PFSK-1 (cell line): ENCODE measurements at regions not wholly inside any gene's neighbourhood (a gene's known extent, or its start where the extent isn't known, plus 50 kb on each side); places are given as distances from the start of the nearest gene placed in this dataset.

ENCODE experiments used
- FOXP2 ChIP-seq: optimal IDR thresholded peaks from 2 replicates; pipeline ENCODE3; 2011; ENCODE audit warnings: borderline replicate concordance, control low read depth, inconsistent platforms; ENCODE audit not compliant: insufficient read depth; ENCODE audit errors: extremely low read length, extremely low read depth
- POLR2AphosphoS5 ChIP-seq: IDR thresholded peaks from 2 replicates; pipeline ENCODE4 v1.6.1; 2012; ENCODE audit warnings: low read depth, mild to moderate bottlenecking, control low read depth, low read length, moderate library complexity
- REST ChIP-seq, 2 experiments: IDR thresholded peaks; 2 replicates each; pipeline versions ENCODE4 v1.6.1 to v1.8.0; 2011 to 2012; ENCODE audit warnings: low read depth in 2 of 2, low read length in 2 of 2, control low read depth in 1 of 2, inconsistent platforms in 1 of 2, mild to moderate bottlenecking in 1 of 2, moderate library complexity in 1 of 2; ENCODE audit not compliant: insufficient read depth in 1 of 2
- SIN3A ChIP-seq: IDR thresholded peaks from 2 replicates; pipeline ENCODE4 v1.6.1; 2012; ENCODE audit warnings: mild to moderate bottlenecking, low read length, moderate library complexity, borderline replicate concordance; ENCODE audit not compliant: insufficient read depth
- TAF1 ChIP-seq: IDR thresholded peaks from 2 replicates; pipeline ENCODE4 v1.6.1; 2012; ENCODE audit warnings: low read length, control low read depth, borderline replicate concordance; ENCODE audit not compliant: insufficient read depth

GRCh38 chr4:14441561-14441960, 560.7 kb upstream of the CPEB2 start:
- TF ChIP-seq REST (IDR thresholded peaks at IDR 0.05; ENCODE audit: insufficient read depth in 1 of 2, low read depth in 2 of 2, low read length in 2 of 2) (no peak), SIN3A (no peak), TAF1 (no peak), POLR2AphosphoS5 (no peak), FOXP2 (no peak)

GRCh38 chr4:14445882-14446281, 556.4 kb upstream of the CPEB2 start:
- TF ChIP-seq FOXP2 (no peak), SIN3A (no peak), REST (IDR thresholded peaks at IDR 0.05; ENCODE audit: insufficient read depth in 1 of 2, low read depth in 2 of 2, low read length in 2 of 2) (no peak), POLR2AphosphoS5 (no peak), TAF1 (no peak)

GRCh38 chr4:14446311-14446710, 556.0 kb upstream of the CPEB2 start:
- no peak for TF ChIP-seq REST (IDR thresholded peaks at IDR 0.05; ENCODE audit: insufficient read depth in 1 of 2, low read depth in 2 of 2, low read length in 2 of 2)
- no peak for TF ChIP-seq FOXP2
- no peak for TF ChIP-seq TAF1

GRCh38 chr4:14446904-14447303, 555.4 kb upstream of the CPEB2 start:
- TF ChIP-seq FOXP2: no peak
- TF ChIP-seq REST (IDR thresholded peaks at IDR 0.05; ENCODE audit: insufficient read depth in 1 of 2, low read depth in 2 of 2, low read length in 2 of 2): no peak
- no peak for TF ChIP-seq SIN3A
- TF ChIP-seq TAF1: no peak
- no peak for TF ChIP-seq POLR2AphosphoS5

- no peak for TF ChIP-seq SIN3A
- no peak for TF ChIP-seq FOXP2
- TF ChIP-seq TAF1: no peak
- no peak for TF ChIP-seq REST (IDR thresholded peaks at IDR 0.05; ENCODE audit: insufficient read depth in 1 of 2, low read depth in 2 of 2, low read length in 2 of 2)
- TF ChIP-seq POLR2AphosphoS5: no peak
Observed at GRCh38 chr4:14449308-14449707, 553.0 kb upstream of the CPEB2 start.
